ENCODE measurements at regions not wholly inside any gene's neighbourhood (a gene's known extent, or its start where the extent isn't known, plus 50 kb on each side); places are given as distances from the start of the nearest gene placed in this dataset.

GRCh38 chr2:40797120-40797519 is 345.2 kb upstream of the SLC8A1 start:
- DNase-seq (ENCODE audit: low read depth in 2 of 2), result no peak

GRCh38 chr2:40803900-40804299 is 352.0 kb upstream of the SLC8A1 start:
- DNase-seq (ENCODE audit: low read depth in 2 of 2), result no peak

DNA sequence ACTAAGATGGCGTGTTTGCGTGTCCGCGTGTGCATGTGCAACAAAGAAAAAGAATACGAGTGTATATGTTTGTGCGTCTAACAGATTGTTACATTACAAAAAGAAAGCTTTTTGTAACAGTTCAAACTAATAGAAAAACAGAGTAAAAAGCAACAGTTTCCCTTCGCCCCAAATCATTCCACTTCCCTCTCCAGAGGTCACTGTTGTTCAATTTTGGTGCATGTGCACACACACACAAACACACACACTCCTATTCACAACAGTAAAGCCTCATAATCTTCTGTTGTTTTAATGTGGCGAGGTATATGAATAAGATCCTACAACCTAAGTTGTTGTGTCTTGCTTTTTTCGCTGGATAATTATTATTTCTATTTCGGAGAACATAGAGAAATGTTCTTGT is 357.3 kb upstream of the SLC8A1 start:
- DNase-seq (ENCODE audit: low read depth in 2 of 2), result no peak

- DNase-seq (ENCODE audit: low read depth in 2 of 2), result no peak
These were observed 362.7 kb upstream of the SLC8A1 start for GRCh38 chr2:40814616-40815015.

DNA sequence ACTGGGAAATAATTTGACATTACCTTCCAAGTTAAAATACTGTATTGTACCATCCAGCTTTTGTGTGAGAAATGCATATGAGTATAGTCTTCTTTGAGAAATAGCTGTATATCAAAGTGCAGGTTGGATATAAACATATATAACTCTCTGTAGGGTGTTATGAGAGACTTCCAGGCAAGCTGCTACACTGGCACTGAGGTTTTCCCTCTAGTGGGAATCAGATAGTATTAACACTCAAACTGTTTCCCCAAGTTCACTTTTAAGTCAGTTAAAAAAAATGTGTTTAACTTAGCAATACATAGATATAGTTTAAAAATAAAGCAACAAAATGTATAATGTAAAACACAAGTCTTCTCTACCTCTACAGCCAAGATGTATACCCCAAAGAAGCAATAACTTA is 368.4 kb upstream of the SLC8A1 start:
- no peak for DNase-seq (ENCODE audit: low read depth in 2 of 2)

DNA sequence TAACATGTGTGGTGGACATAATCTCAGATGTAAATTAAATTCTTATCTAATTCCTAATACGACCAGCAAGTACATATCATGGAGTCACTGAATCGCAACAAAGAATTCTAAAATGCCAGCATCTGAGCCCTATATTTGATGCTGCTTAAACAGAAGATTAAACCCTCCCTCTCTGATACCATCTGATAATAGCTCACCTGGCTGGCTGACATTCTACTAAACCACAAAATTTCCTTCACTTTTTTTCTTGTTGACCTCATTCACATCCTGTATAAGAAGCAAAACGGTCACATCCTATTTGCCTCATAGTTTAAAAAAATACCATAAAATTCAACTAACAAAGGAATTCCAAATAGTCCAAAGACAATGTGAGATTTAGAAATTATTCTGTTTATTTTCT is 371.6 kb upstream of the SLC8A1 start:
- DNase-seq (ENCODE audit: low read depth in 2 of 2), result no peak

GRCh38 chr2:40824278-40824677 is 372.4 kb upstream of the SLC8A1 start:
- DNase-seq (ENCODE audit: low read depth in 2 of 2), result no peak

- DNase-seq (ENCODE audit: low read depth in 2 of 2), result no peak
These were observed 375.5 kb upstream of the SLC8A1 start for GRCh38 chr2:40827392-40827791.

GRCh38 chr2:40831321-40831873 is 379.5 kb upstream of the SLC8A1 start:
- no peak for DNase-seq (ENCODE audit: low read depth in 2 of 2)

GRCh38 chr2:40841856-40842255 is 390.0 kb upstream of the SLC8A1 start:
- DNase-seq (ENCODE audit: low read depth in 2 of 2), result no peak

- DNase-seq (ENCODE audit: low read depth in 2 of 2), result no peak
These were observed 392.7 kb upstream of the SLC8A1 start for GRCh38 chr2:40844353-40845277.

GRCh38 chr2:40851661-40852060 is 399.8 kb upstream of the SLC8A1 start:
- DNase-seq (ENCODE audit: low read depth in 2 of 2), result no peak

DNA sequence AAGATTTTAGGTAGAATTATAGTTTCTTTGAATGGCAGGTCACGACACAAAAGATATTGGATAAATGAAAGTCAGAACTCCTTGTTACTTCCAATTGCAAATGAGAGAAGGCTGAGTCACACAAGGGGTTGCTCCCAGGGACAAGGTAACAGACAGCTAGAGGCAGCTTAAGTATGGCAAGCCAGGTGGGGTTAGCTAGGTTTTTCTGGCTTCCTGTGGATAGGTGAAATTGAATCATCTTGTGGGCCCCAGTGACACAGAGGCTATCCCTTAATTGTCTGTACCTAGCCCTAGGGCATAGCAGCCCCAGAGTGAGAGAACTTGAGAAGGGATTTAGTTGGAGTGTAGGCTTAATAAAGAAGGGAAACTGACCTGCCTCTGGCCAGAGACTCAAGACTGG is 407.7 kb upstream of the SLC8A1 start:
- DNase-seq (ENCODE audit: low read depth in 2 of 2), result no peak

DNA sequence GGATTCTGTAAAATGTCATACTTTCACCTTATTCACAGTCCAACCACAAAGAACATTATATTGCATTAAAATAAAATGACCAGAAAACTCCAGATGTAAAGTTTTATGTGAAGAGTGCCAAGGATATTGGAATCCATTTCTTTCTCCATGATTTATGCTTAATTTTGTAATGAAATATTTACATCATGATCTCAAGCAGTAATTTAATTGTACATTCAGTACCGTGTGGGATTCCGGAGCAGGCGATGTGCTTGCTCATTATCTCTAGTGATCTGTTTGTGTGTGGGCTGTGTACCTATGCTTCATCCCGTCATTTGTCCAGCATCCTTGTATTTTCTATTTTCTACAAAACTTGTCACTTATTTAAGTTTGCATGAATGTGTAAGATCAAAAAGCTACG is 415.9 kb upstream of the SLC8A1 start:
- no peak for DNase-seq (ENCODE audit: low read depth in 2 of 2)

GRCh38 chr2:40872580-40872979 is 420.7 kb upstream of the SLC8A1 start:
- no peak for DNase-seq (ENCODE audit: low read depth in 2 of 2)

DNA sequence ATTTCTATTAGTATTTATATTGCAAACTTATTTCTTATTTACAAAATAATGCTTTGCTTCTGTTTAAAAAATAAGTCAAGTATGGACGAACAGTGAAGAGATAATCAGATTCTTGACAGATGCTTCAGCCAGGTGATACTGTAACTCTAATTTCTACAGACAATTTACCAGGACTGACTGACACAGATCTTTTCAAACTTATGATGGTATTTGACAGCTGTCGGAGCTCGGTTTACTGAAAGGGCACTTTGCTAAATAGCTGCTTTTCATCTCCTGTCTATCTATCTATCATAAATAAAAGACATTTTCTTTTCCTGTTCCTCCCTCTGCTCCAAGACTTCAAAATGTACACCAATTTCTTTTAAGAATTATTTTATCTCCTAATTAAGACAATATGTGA is 422.5 kb upstream of the SLC8A1 start:
- DNase-seq (ENCODE audit: low read depth in 2 of 2), result no peak

- DNase-seq (ENCODE audit: low read depth in 2 of 2), result no peak
These were observed 425.9 kb upstream of the SLC8A1 start for GRCh38 chr2:40877734-40878288.

GRCh38 chr2:40879305-40879704 is 427.4 kb upstream of the SLC8A1 start:
- no peak for DNase-seq (ENCODE audit: low read depth in 2 of 2)

DNA sequence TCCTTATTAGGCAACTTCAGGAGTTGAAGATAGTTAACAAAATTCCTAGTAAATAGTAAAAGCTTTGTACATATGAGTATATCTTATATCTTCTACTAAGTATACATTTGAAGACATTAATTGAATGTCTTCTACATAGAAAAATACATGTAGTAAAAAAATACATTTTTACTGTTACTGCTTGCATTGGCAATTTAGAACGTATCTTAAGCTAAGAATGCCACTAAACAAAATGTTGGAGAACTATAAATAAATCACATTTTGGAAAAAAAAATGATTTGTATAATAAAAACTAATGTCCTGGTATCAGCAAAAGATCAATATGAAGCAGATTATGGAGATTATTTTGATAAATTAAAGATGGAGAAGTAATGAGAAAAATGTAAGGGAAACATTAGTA is 434.2 kb upstream of the SLC8A1 start:
- no peak for DNase-seq (ENCODE audit: low read depth in 2 of 2)

DNA sequence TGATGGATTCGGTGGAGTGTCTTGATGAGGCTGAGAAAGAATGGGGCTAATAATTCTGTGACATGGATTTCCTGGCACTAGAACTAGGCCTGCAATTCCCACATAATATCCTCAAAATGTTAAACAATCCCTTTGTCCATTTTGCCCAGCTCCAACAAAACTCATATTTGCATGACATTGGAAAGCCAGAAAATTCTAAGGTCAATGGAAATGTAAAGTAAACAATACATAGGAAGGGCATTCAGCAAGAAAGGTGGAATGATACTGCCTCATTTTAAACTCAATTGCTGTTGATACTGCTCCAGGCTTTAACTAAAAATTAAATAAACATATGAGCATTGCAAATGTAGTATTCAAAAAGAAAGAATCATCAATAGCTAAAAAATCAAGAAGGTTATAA is 434.8 kb upstream of the SLC8A1 start:
- DNase-seq (ENCODE audit: low read depth in 2 of 2), result no peak

GRCh38 chr2:40896358-40896757 is 444.5 kb upstream of the SLC8A1 start:
- no peak for DNase-seq (ENCODE audit: low read depth in 2 of 2)

GRCh38 chr2:40914666-40915065 is 462.8 kb upstream of the SLC8A1 start:
- DNase-seq (ENCODE audit: low read depth in 2 of 2), result no peak

- DNase-seq (ENCODE audit: low read depth in 2 of 2), result no peak
These were observed 463.8 kb upstream of the SLC8A1 start for GRCh38 chr2:40915651-40916050.
